ENCODE measurements at regions not wholly inside any gene's neighbourhood (a gene's known extent, or its start where the extent isn't known, plus 50 kb on each side); places are given as distances from the start of the nearest gene placed in this dataset.

DNA sequence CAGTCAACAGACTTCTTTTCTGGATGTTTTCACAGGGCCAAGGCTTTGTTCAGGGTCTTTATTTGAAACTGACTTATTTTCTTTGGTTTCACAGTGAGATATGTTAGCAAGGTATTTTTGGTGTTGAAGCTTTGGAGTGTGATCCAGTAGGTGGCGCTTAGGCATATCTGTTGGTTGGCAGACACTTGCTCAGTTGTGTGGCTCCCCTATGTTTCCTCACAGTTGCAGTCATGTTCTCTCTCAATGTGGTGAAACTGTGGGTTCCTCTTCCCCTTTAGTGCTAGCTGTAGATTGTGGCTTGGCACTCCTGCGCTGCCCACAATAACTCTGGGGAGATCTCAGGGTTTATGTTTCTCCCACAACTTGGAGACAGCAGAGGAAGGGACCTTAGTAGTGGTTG lies 460.8 kb downstream of the SLITRK2 start:
- TF ChIP-seq, protein P1, sequence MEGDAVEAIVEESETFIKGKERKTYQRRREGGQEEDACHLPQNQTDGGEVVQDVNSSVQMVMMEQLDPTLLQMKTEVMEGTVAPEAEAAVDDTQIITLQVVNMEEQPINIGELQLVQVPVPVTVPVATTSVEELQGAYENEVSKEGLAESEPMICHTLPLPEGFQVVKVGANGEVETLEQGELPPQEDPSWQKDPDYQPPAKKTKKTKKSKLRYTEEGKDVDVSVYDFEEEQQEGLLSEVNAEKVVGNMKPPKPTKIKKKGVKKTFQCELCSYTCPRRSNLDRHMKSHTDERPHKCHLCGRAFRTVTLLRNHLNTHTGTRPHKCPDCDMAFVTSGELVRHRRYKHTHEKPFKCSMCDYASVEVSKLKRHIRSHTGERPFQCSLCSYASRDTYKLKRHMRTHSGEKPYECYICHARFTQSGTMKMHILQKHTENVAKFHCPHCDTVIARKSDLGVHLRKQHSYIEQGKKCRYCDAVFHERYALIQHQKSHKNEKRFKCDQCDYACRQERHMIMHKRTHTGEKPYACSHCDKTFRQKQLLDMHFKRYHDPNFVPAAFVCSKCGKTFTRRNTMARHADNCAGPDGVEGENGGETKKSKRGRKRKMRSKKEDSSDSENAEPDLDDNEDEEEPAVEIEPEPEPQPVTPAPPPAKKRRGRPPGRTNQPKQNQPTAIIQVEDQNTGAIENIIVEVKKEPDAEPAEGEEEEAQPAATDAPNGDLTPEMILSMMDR (IDR thresholded peaks at IDR 0.05 in 8 of 11, conservative IDR thresholded peaks at IDR 0.05 in 3 of 11), result no peak
- no peak for TF ChIP-seq POLR2AphosphoS5 (IDR thresholded peaks at IDR 0.05)
